ENCODE measurements at regions not wholly inside any gene's neighbourhood (a gene's known extent, or its start where the extent isn't known, plus 50 kb on each side); places are given as distances from the start of the nearest gene placed in this dataset.

DNA sequence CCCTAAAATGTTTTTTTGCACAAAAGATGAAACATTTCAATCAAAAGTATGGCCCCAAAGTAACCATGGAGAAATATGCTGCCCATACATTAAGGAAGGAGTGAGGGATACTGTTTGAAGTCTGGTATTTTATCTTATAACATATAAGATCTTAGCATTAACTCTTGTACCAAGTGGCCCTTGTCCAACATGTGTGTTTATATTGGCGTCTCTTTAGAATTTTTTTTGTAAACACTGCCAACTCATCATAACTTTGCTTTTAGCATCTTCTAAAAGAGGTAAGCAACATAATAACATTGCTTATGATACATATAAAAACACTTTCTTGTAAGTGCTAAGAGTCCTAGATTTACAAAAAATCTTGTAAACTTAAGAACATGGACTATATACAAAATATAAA, 419.7 kb downstream of the ADAMTS20 start:
- TF ChIP-seq, protein P1, sequence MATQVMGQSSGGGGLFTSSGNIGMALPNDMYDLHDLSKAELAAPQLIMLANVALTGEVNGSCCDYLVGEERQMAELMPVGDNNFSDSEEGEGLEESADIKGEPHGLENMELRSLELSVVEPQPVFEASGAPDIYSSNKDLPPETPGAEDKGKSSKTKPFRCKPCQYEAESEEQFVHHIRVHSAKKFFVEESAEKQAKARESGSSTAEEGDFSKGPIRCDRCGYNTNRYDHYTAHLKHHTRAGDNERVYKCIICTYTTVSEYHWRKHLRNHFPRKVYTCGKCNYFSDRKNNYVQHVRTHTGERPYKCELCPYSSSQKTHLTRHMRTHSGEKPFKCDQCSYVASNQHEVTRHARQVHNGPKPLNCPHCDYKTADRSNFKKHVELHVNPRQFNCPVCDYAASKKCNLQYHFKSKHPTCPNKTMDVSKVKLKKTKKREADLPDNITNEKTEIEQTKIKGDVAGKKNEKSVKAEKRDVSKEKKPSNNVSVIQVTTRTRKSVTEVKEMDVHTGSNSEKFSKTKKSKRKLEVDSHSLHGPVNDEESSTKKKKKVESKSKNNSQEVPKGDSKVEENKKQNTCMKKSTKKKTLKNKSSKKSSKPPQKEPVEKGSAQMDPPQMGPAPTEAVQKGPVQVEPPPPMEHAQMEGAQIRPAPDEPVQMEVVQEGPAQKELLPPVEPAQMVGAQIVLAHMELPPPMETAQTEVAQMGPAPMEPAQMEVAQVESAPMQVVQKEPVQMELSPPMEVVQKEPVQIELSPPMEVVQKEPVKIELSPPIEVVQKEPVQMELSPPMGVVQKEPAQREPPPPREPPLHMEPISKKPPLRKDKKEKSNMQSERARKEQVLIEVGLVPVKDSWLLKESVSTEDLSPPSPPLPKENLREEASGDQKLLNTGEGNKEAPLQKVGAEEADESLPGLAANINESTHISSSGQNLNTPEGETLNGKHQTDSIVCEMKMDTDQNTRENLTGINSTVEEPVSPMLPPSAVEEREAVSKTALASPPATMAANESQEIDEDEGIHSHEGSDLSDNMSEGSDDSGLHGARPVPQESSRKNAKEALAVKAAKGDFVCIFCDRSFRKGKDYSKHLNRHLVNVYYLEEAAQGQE (IDR thresholded peaks at IDR 0.05; ENCODE audit: low read depth, low read length): no peak
- TF ChIP-seq MYC (IDR thresholded peaks at IDR 0.05; ENCODE audit: insufficient read depth, insufficient read length, insufficient replicate concordance, low read length, severe bottlenecking) (no peak), SREBF2 (IDR thresholded peaks at IDR 0.05; ENCODE audit: low read length) (no peak), CEBPB (IDR thresholded peaks at IDR 0.05; ENCODE audit: borderline replicate concordance in 1 of 2, low read depth in 2 of 2, low read length in 2 of 2) (no peak), EP300 (IDR thresholded peaks at IDR 0.05; ENCODE audit: borderline replicate concordance in 1 of 2, control insufficient read depth in 1 of 2, low read depth in 2 of 2, low read length in 2 of 2) (no peak), ZNF384 (IDR thresholded peaks at IDR 0.05; ENCODE audit: borderline replicate concordance, low read depth, low read length) (no peak)
- TF ChIP-seq, protein P2, sequence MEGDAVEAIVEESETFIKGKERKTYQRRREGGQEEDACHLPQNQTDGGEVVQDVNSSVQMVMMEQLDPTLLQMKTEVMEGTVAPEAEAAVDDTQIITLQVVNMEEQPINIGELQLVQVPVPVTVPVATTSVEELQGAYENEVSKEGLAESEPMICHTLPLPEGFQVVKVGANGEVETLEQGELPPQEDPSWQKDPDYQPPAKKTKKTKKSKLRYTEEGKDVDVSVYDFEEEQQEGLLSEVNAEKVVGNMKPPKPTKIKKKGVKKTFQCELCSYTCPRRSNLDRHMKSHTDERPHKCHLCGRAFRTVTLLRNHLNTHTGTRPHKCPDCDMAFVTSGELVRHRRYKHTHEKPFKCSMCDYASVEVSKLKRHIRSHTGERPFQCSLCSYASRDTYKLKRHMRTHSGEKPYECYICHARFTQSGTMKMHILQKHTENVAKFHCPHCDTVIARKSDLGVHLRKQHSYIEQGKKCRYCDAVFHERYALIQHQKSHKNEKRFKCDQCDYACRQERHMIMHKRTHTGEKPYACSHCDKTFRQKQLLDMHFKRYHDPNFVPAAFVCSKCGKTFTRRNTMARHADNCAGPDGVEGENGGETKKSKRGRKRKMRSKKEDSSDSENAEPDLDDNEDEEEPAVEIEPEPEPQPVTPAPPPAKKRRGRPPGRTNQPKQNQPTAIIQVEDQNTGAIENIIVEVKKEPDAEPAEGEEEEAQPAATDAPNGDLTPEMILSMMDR (IDR thresholded peaks at IDR 0.05 in 2 of 3, conservative IDR thresholded peaks at IDR 0.05 in 1 of 3; ENCODE audit: control insufficient read depth in 2 of 3, extremely low read depth in 1 of 3, insufficient read depth in 1 of 3, low read depth in 3 of 3, low read length in 3 of 3): no peak
- TF ChIP-seq, protein P3, sequence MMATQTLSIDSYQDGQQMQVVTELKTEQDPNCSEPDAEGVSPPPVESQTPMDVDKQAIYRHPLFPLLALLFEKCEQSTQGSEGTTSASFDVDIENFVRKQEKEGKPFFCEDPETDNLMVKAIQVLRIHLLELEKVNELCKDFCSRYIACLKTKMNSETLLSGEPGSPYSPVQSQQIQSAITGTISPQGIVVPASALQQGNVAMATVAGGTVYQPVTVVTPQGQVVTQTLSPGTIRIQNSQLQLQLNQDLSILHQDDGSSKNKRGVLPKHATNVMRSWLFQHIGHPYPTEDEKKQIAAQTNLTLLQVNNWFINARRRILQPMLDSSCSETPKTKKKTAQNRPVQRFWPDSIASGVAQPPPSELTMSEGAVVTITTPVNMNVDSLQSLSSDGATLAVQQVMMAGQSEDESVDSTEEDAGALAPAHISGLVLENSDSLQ (IDR thresholded peaks at IDR 0.05): no peak

Measured in GM12878 (cell line).